ENCODE measurements at regions not wholly inside any gene's neighbourhood (a gene's known extent, or its start where the extent isn't known, plus 50 kb on each side); places are given as distances from the start of the nearest gene placed in this dataset.

DNA sequence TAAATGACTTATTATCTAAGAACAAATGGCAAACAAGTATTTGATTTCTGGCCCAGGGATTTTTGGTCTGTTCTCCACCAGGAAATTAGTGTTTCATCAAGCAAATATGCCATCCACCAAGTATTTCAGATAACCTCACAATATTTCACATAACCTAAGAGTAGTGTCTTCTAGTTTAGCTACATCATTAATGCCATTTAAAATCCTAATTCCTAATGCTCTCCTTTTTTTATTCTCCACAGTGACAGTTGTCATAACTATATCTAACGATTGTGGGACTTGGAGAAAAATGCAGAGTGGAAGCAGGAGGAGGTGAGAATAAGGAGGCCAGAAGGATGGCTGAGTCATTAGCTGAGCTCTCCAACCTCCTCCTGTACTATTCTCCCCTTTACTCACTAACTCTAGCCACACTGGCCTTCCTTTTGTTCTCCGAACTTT is 58.5 kb upstream of the CTLA4 start:
- no peak overlapping the region for H3K4me2 ChIP-seq (ENCODE audit: low read depth, low read length, poor library complexity, severe bottlenecking)
- TF ChIP-seq, protein P1, sequence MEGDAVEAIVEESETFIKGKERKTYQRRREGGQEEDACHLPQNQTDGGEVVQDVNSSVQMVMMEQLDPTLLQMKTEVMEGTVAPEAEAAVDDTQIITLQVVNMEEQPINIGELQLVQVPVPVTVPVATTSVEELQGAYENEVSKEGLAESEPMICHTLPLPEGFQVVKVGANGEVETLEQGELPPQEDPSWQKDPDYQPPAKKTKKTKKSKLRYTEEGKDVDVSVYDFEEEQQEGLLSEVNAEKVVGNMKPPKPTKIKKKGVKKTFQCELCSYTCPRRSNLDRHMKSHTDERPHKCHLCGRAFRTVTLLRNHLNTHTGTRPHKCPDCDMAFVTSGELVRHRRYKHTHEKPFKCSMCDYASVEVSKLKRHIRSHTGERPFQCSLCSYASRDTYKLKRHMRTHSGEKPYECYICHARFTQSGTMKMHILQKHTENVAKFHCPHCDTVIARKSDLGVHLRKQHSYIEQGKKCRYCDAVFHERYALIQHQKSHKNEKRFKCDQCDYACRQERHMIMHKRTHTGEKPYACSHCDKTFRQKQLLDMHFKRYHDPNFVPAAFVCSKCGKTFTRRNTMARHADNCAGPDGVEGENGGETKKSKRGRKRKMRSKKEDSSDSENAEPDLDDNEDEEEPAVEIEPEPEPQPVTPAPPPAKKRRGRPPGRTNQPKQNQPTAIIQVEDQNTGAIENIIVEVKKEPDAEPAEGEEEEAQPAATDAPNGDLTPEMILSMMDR (IDR thresholded peaks at IDR 0.05; ENCODE audit: insufficient read depth, low read length, poor library complexity, severe bottlenecking): no peak
- TF ChIP-seq EZH2phosphoT487 (conservative IDR thresholded peaks at IDR 0.05; ENCODE audit: low read length): no peak
- no peak overlapping the region for H2AFZ ChIP-seq (ENCODE audit: low read depth, low read length, severe bottlenecking)
- no peak overlapping the region for H3K4me3 ChIP-seq (ENCODE audit: insufficient read depth, low read length, poor library complexity, severe bottlenecking)
- H3F3A ChIP-seq (ENCODE audit: insufficient read depth): no peaks in the 10 kb centered on the region
- no peak overlapping the region for H3K27ac ChIP-seq (ENCODE audit: low read depth, low read length)
- no peaks in the 10 kb centered on the region for H3K9me2 ChIP-seq (replicated peaks; ENCODE audit: insufficient read depth, low read length)
- H3K9ac ChIP-seq (ENCODE audit: low read length): no peak overlapping the region
- H3K36me3 ChIP-seq (ENCODE audit: low read length): no peaks in the 10 kb centered on the region
- H3K9me3 ChIP-seq (ENCODE audit: insufficient read depth, low read length): no peaks in the 10 kb centered on the region
- H3K79me2 ChIP-seq (ENCODE audit: insufficient read depth, low read length): no peaks in the 10 kb centered on the region
- H3K27me3 ChIP-seq (ENCODE audit: low read length): no peaks in the 10 kb centered on the region
- no peaks in the 10 kb centered on the region for H4K20me1 ChIP-seq (ENCODE audit: low read depth, low read length)

- no peaks in the 10 kb centered on the region for H4K20me1 ChIP-seq (ENCODE audit: low read depth, low read length)
- no peaks in the 10 kb centered on the region for H3K36me3 ChIP-seq (ENCODE audit: low read length)
- TF ChIP-seq EZH2phosphoT487 (conservative IDR thresholded peaks at IDR 0.05; ENCODE audit: low read length): no peak
- TF ChIP-seq, protein P1 (IDR thresholded peaks at IDR 0.05; ENCODE audit: insufficient read depth, low read length, poor library complexity, severe bottlenecking): no peak
- no peak overlapping the region for H3K27ac ChIP-seq (ENCODE audit: low read depth, low read length)
- H3K4me3 ChIP-seq (ENCODE audit: insufficient read depth, low read length, poor library complexity, severe bottlenecking): no peak overlapping the region
- no peaks in the 10 kb centered on the region for H3F3A ChIP-seq (ENCODE audit: insufficient read depth)
- H2AFZ ChIP-seq (ENCODE audit: low read depth, low read length, severe bottlenecking): no peak overlapping the region
- H3K79me2 ChIP-seq (ENCODE audit: insufficient read depth, low read length): no peaks in the 10 kb centered on the region
- no peak overlapping the region for H3K9ac ChIP-seq (ENCODE audit: low read length)
- no peaks in the 10 kb centered on the region for H3K9me3 ChIP-seq (ENCODE audit: insufficient read depth, low read length)
- no peaks in the 10 kb centered on the region for H3K27me3 ChIP-seq (ENCODE audit: low read length)
- no peak overlapping the region for H3K4me2 ChIP-seq (ENCODE audit: low read depth, low read length, poor library complexity, severe bottlenecking)
- no peaks in the 10 kb centered on the region for H3K9me2 ChIP-seq (replicated peaks; ENCODE audit: insufficient read depth, low read length)
These were observed 57.5 kb upstream of the CTLA4 start for GRCh38 chr2:203809991-203810510.

- Histone ChIP-seq H2AFZ (ENCODE audit: low read depth, low read length, severe bottlenecking) (no peak overlapping the region), H3K9me3 (ENCODE audit: insufficient read depth, low read length) (no peaks in the 10 kb centered on the region), H3K9ac (ENCODE audit: low read length) (no peak overlapping the region), H3K4me2 (ENCODE audit: low read depth, low read length, poor library complexity, severe bottlenecking) (no peak overlapping the region), H3K4me3 (ENCODE audit: insufficient read depth, low read length, poor library complexity, severe bottlenecking) (no peak overlapping the region), H3K9me2 (replicated peaks; ENCODE audit: insufficient read depth, low read length) (no peaks in the 10 kb centered on the region), H3K79me2 (ENCODE audit: insufficient read depth, low read length) (no peaks in the 10 kb centered on the region), H3K27me3 (ENCODE audit: low read length) (no peaks in the 10 kb centered on the region), H3K27ac (ENCODE audit: low read depth, low read length) (no peak overlapping the region), H3F3A (ENCODE audit: insufficient read depth) (no peaks in the 10 kb centered on the region), H4K20me1 (ENCODE audit: low read depth, low read length) (no peaks in the 10 kb centered on the region), H3K36me3 (ENCODE audit: low read length) (no peaks in the 10 kb centered on the region)
- TF ChIP-seq EZH2phosphoT487 (conservative IDR thresholded peaks at IDR 0.05; ENCODE audit: low read length): no peak
- TF ChIP-seq, protein P1 (IDR thresholded peaks at IDR 0.05; ENCODE audit: insufficient read depth, low read length, poor library complexity, severe bottlenecking): no peak
These were observed 55.9 kb upstream of the CTLA4 start for GRCh38 chr2:203811491-203812221.

Data from SU-DHL-6 (cell line).